H9 (cell line): ENCODE measurements at regions not wholly inside any gene's neighbourhood (a gene's known extent, or its start where the extent isn't known, plus 50 kb on each side); places are given as distances from the start of the nearest gene placed in this dataset.

ENCODE experiments used
- DNase-seq: peaks from one replicate; pipeline ENCODE4 v3.0.0-alpha.2; 2017
- H2AFZ ChIP-seq: one replicate; pipeline ENCODE4 v1.6.1; 2013; ENCODE audit warnings: mild to moderate bottlenecking, low read length, control low read depth, moderate library complexity
- H2AK5ac ChIP-seq: 2 replicates; pipeline ENCODE4 v1.6.1; 2013; ENCODE audit warnings: low read length, control low read depth, mixed read lengths; ENCODE audit not compliant: insufficient read length
- H2BK120ac ChIP-seq: one replicate; pipeline ENCODE4 v1.6.1; 2013; ENCODE audit warnings: low read depth, mild to moderate bottlenecking, low read length, control low read depth, inconsistent platforms; ENCODE audit not compliant: poor library complexity, severe bottlenecking
- H2BK12ac ChIP-seq: 2 replicates; pipeline ENCODE4 v1.6.1; 2013; ENCODE audit warnings: low read length, control low read depth, mixed read lengths, low read depth; ENCODE audit not compliant: insufficient read length
- H2BK15ac ChIP-seq: 2 replicates; pipeline ENCODE4 v1.6.1; 2013; ENCODE audit warnings: low read depth, low read length, control low read depth
- H2BK20ac ChIP-seq: one replicate; pipeline ENCODE4 v1.6.1; 2013; ENCODE audit warnings: low read depth, mild to moderate bottlenecking, low read length, control low read depth, inconsistent platforms; ENCODE audit not compliant: poor library complexity, severe bottlenecking
- H2BK5ac ChIP-seq: 2 replicates; pipeline ENCODE4 v1.6.1; 2013; ENCODE audit warnings: low read length, control low read depth, mixed read lengths; ENCODE audit not compliant: insufficient read length
- H3K14ac ChIP-seq: 2 replicates; pipeline ENCODE4 v1.6.1; 2013; ENCODE audit warnings: low read length, control low read depth; ENCODE audit not compliant: insufficient read depth
- H3K18ac ChIP-seq: 2 replicates; pipeline ENCODE4 v1.6.1; 2013; ENCODE audit warnings: low read depth, mild to moderate bottlenecking, mixed read lengths, low read length, control low read depth; ENCODE audit not compliant: insufficient read length
- H3K23ac ChIP-seq: 2 replicates; pipeline ENCODE4 v1.6.1; 2013; ENCODE audit warnings: low read length, control low read depth, mixed read lengths, low read depth; ENCODE audit not compliant: insufficient read length
- H3K23me2 ChIP-seq: 2 replicates; pipeline ENCODE4 v1.6.1; 2013; ENCODE audit warnings: low read depth, mild to moderate bottlenecking, mixed read lengths, low read length, control low read depth; ENCODE audit not compliant: insufficient read length, poor library complexity, severe bottlenecking
- H3K27ac ChIP-seq: 2 replicates; pipeline ENCODE4 v1.5.1; 2013; ENCODE audit warnings: low read length, control low read depth, mixed read lengths, low read depth; ENCODE audit not compliant: insufficient read length
- H3K27me3 ChIP-seq: 2 replicates; pipeline ENCODE4 v1.6.1; 2013; ENCODE audit warnings: low read length, control low read depth, inconsistent platforms; ENCODE audit not compliant: insufficient read depth
- H3K4ac ChIP-seq: 2 replicates; pipeline ENCODE4 v1.6.1; 2013; ENCODE audit warnings: low read depth, mild to moderate bottlenecking, control low read depth, inconsistent platforms, low read length, moderate library complexity
- H3K4me1 ChIP-seq: 2 replicates; pipeline ENCODE4 v1.6.1; 2013; ENCODE audit warnings: low read length, control low read depth, inconsistent platforms; ENCODE audit not compliant: insufficient read depth
- H3K4me2 ChIP-seq: 2 replicates; pipeline ENCODE4 v1.6.1; 2013; ENCODE audit warnings: low read length, control low read depth, mixed read lengths; ENCODE audit not compliant: insufficient read length, insufficient read depth
- H3K56ac ChIP-seq: 2 replicates; pipeline ENCODE4 v1.6.1; 2013; ENCODE audit warnings: low read depth, mild to moderate bottlenecking, mixed read lengths, low read length, control low read depth; ENCODE audit not compliant: insufficient read length
- H3K79me1 ChIP-seq: 2 replicates; pipeline ENCODE4 v1.6.1; 2013; ENCODE audit warnings: low read depth, mild to moderate bottlenecking, moderate library complexity, low read length, control low read depth, inconsistent platforms; ENCODE audit not compliant: insufficient read depth, poor library complexity, severe bottlenecking
- H3K79me2 ChIP-seq: 2 replicates; pipeline ENCODE4 v1.6.1; 2013; ENCODE audit warnings: low read length, control low read depth, inconsistent platforms; ENCODE audit not compliant: insufficient read depth
- H3K9ac ChIP-seq: 2 replicates; pipeline ENCODE4 v1.6.1; 2013; ENCODE audit warnings: low read length, control low read depth, mixed read lengths; ENCODE audit not compliant: insufficient read length; ENCODE audit errors: extremely low read depth
- H3K9me3 ChIP-seq: one replicate; pipeline ENCODE4 v1.6.1; 2013; ENCODE audit warnings: low read depth, low read length, inconsistent platforms; ENCODE audit not compliant: control insufficient read depth
- H3T11ph ChIP-seq: one replicate; pipeline ENCODE4 v1.6.1; 2013; ENCODE audit warnings: mild to moderate bottlenecking, low read length, control low read depth, inconsistent platforms
- H4K20me1 ChIP-seq: one replicate; pipeline ENCODE4 v1.6.1; 2013; ENCODE audit not compliant: control insufficient read depth, insufficient read length, insufficient read depth
- H4K5ac ChIP-seq: 2 replicates; pipeline ENCODE4 v1.6.1; 2013; ENCODE audit warnings: low read depth, mild to moderate bottlenecking, mixed read lengths, low read length, control low read depth; ENCODE audit not compliant: insufficient read length
- H4K8ac ChIP-seq: replicated peaks from 2 replicates; pipeline ENCODE4 v1.6.1; 2013; ENCODE audit warnings: low read length, control low read depth, mixed read lengths, low read depth; ENCODE audit not compliant: insufficient read length
- H4K91ac ChIP-seq: 2 replicates; pipeline ENCODE4 v1.6.1; 2013; ENCODE audit warnings: low read depth, mild to moderate bottlenecking, moderate library complexity, mixed read lengths, low read length, control low read depth; ENCODE audit not compliant: insufficient read length
- H3K27ac Mint-ChIP-seq, 3 experiments: 2 replicates in 2 of 3; 3 replicates in 1 of 3; pipeline ENCODE4 v1.8.0; 2020 to 2021; ENCODE audit warnings: mixed read lengths in 3 of 3, mild to moderate bottlenecking in 1 of 3, moderate library complexity in 1 of 3
- H3K27me3 Mint-ChIP-seq: 2 replicates; pipeline ENCODE4 v1.8.0; 2021; ENCODE audit warnings: low read depth, mild to moderate bottlenecking, moderate library complexity, mixed read lengths
- H3K36me3 Mint-ChIP-seq, 3 experiments: 2 replicates in 2 of 3; 3 replicates in 1 of 3; pipeline ENCODE4 v1.8.0; 2020 to 2021; ENCODE audit warnings: low read depth in 3 of 3, mixed read lengths in 3 of 3; ENCODE audit not compliant: insufficient read depth in 1 of 3
- H3K4me1 Mint-ChIP-seq, 2 experiments: 2 replicates each; pipeline ENCODE4 v1.8.0; 2020; ENCODE audit warnings: mixed read lengths in 2 of 2
- H3K4me3 Mint-ChIP-seq, 2 experiments: 2 replicates in 1 of 2; 3 replicates in 1 of 2; pipeline ENCODE4 v1.8.0; 2020 to 2021; ENCODE audit warnings: mild to moderate bottlenecking in 2 of 2, mixed read lengths in 2 of 2, moderate library complexity in 1 of 2
- H3K9me3 Mint-ChIP-seq, 2 experiments: 2 replicates in 1 of 2; 3 replicates in 1 of 2; pipeline ENCODE4 v1.8.0; 2020; ENCODE audit warnings: mild to moderate bottlenecking in 2 of 2, mixed read lengths in 2 of 2, moderate library complexity in 1 of 2
- WGBS: extraction: QIAGEN DNeasy Blood & Tissue Kit; methylation state at CpG from one replicate; pipeline ENCODE4 v1.1.7; 2013; ENCODE audit warnings: missing lambda C conversion rate, low lambda C conversion rate, mixed read lengths; ENCODE audit not compliant: insufficient read length; ENCODE audit errors: extremely low coverage; 5-methylcytosine and 5-hydroxymethylcytosine counted together
- TF ChIP-seq, protein P1 (sequence below): fragments of 200-600 bp; sonication (generic); conservative IDR thresholded peaks from 3 replicates; pipeline ENCODE4 v1.8.0; 2021; ENCODE audit warnings: antibody characterized with exemption, mild to moderate bottlenecking

DNA sequence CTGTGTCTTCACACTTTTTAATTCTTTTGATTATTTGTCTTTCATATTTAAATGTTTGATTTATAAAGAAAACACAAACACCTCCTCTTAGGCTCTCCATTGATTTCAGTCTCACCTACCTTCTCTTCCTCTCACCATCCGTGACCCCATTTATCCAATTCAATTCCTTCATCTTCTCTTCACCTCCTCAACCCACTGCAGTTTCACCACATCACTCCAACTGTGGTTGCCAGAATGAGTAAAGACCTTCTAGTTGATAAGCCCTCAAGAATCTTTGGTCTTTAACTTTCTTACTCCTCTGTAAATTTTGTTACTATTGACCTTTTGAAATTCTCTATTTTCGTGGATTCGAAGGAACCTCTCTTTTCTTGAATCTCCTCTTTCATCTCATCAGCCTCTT is 260.7 kb downstream of the CHRM3 start:
- Histone ChIP-seq H3K18ac (no peak overlapping the region), H3K79me2 (peaks cover 2% of the 10 kb centered on the region), H2BK20ac (no peak overlapping the region), H4K5ac (no peak overlapping the region), H3K14ac (no peak overlapping the region), H3K27ac (no peak overlapping the region), H4K8ac (no peak overlapping the region), H3K4me2 (no peak overlapping the region), H4K20me1 (no peaks in the 10 kb centered on the region), H3K4me1 (no peaks in the 10 kb centered on the region), H3K23ac (no peak overlapping the region), H3K9me3 (peaks cover 6% of the 10 kb centered on the region), H2BK12ac (no peak overlapping the region), H3K4ac (no peak overlapping the region), H3K79me1 (no peaks in the 10 kb centered on the region), H2BK5ac (no peak overlapping the region), H4K91ac (no peak overlapping the region), H2BK120ac (no peak overlapping the region), H3K23me2 (no peaks in the 10 kb centered on the region), H2BK15ac (no peak overlapping the region), H2AK5ac (no peak overlapping the region), H3K9ac (no peak overlapping the region), H2AFZ (no peak overlapping the region), H3K27me3 (no peaks in the 10 kb centered on the region), H3T11ph (no peak overlapping the region), H3K56ac (no peak overlapping the region)
- no peak overlapping the region for H3K27ac Mint-ChIP-seq
- no peak for DNase-seq
- peaks cover 16 to 29% (median 27%) of the 10 kb centered on the region in 3 experiments; a peak in 6 of 7 replicates for H3K36me3 Mint-ChIP-seq
- TF ChIP-seq, protein P1, sequence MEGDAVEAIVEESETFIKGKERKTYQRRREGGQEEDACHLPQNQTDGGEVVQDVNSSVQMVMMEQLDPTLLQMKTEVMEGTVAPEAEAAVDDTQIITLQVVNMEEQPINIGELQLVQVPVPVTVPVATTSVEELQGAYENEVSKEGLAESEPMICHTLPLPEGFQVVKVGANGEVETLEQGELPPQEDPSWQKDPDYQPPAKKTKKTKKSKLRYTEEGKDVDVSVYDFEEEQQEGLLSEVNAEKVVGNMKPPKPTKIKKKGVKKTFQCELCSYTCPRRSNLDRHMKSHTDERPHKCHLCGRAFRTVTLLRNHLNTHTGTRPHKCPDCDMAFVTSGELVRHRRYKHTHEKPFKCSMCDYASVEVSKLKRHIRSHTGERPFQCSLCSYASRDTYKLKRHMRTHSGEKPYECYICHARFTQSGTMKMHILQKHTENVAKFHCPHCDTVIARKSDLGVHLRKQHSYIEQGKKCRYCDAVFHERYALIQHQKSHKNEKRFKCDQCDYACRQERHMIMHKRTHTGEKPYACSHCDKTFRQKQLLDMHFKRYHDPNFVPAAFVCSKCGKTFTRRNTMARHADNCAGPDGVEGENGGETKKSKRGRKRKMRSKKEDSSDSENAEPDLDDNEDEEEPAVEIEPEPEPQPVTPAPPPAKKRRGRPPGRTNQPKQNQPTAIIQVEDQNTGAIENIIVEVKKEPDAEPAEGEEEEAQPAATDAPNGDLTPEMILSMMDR, result no peak
- 100% methylated on average over 1 of the region's 3 CpGs for WGBS
- no peak overlapping the region for H3K4me3 Mint-ChIP-seq
- no peaks in the 10 kb centered on the region for H3K27me3 Mint-ChIP-seq
- H3K4me1 Mint-ChIP-seq, result peaks cover 13 to 15% of the 10 kb centered on the region in 2 experiments
- H3K9me3 Mint-ChIP-seq, result peaks cover 12 to 21% of the 10 kb centered on the region in 2 experiments
